HEK293T (cell line): ENCODE measurements at regions not wholly inside any gene's neighbourhood (a gene's known extent, or its start where the extent isn't known, plus 50 kb on each side); places are given as distances from the start of the nearest gene placed in this dataset.

ENCODE experiments used
- ARNT ChIP-seq: fragments of 450-650 bp; IDR thresholded peaks from 2 replicates; pipeline ENCODE4 v1.6.1; 2017; ENCODE audit warnings: mild to moderate bottlenecking
- BHLHE40 ChIP-seq: fragments of 450-650 bp; IDR thresholded peaks from 2 replicates; pipeline ENCODE4 v1.6.1; 2016; ENCODE audit warnings: mild to moderate bottlenecking, moderate library complexity, borderline replicate concordance
- FOXA1 ChIP-seq: fragments of 450-650 bp; IDR thresholded peaks from 2 replicates; pipeline ENCODE4 v1.6.1; 2016; ENCODE audit warnings: mild to moderate bottlenecking
- FOXK2 ChIP-seq: fragments of 450-650 bp; IDR thresholded peaks from 2 replicates; pipeline ENCODE4 v1.6.1; 2016; ENCODE audit warnings: mild to moderate bottlenecking
- FOXM1 ChIP-seq: fragments of 450-650 bp; IDR thresholded peaks from 2 replicates; pipeline ENCODE4 v1.6.1; 2017; ENCODE audit warnings: mild to moderate bottlenecking, borderline replicate concordance
- L3MBTL2 ChIP-seq: fragments of 450-650 bp; conservative IDR thresholded peaks from 2 replicates; pipeline ENCODE4 v1.6.1; 2016; ENCODE audit warnings: mild to moderate bottlenecking
- LEF1 ChIP-seq: fragments of 450-650 bp; IDR thresholded peaks from 2 replicates; pipeline ENCODE4 v1.6.1; 2017; ENCODE audit warnings: mild to moderate bottlenecking, borderline replicate concordance
- NFRKB ChIP-seq: fragments of 450-650 bp; IDR thresholded peaks from 2 replicates; pipeline ENCODE4 v1.6.1; 2016; ENCODE audit warnings: mild to moderate bottlenecking, moderate library complexity
- PKNOX1 ChIP-seq: fragments of 450-650 bp; IDR thresholded peaks from 2 replicates; pipeline ENCODE4 v1.6.1; 2016
- SUZ12 ChIP-seq: fragments of 450-650 bp; IDR thresholded peaks from 2 replicates; pipeline ENCODE4 v1.6.1; 2016; ENCODE audit warnings: mild to moderate bottlenecking

- no peak for TF ChIP-seq FOXA1
- TF ChIP-seq SUZ12: no peak
- TF ChIP-seq FOXK2: no peak
- no peak for TF ChIP-seq FOXM1
- TF ChIP-seq ARNT: no peak
- TF ChIP-seq PKNOX1: no peak
- no peak for TF ChIP-seq NFRKB
- no peak for TF ChIP-seq LEF1
- TF ChIP-seq BHLHE40: no peak
- TF ChIP-seq L3MBTL2: no peak
These were observed 596.2 kb upstream of the TBL1XR1 start for GRCh38 chr3:177793451-177793850.
